Embryonic facial prominence (tissue), 1 donor: ENCODE measurements at regions not wholly inside any gene's neighbourhood (a gene's known extent, or its start where the extent isn't known, plus 50 kb on each side); places are given as distances from the start of the nearest gene placed in this dataset.

Experiments used
- DNase-seq: peaks from one replicate; pipeline ENCODE4 v3.0.0-alpha.2; 2016; ENCODE audit errors: extremely low spot score

DNA sequence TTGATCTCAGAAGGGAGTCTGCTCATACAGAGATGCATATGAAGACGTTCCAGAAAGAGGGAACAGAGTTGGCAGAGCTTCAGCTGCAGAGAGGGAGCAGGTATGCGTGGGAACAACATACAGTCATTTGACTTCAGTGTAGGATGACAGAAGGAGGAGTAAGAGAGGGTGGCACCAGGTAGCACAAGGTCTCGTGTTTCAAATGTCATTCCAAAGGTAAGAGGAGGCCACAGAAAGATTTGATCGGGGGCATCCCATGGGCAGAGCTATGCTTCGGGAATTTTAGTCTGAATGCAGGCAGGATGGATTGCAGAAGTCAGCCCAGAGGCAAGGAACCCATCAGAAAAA lies 367.1 kb downstream of the CDK5RAP2 start:
- DNase-seq = no peak

DNA sequence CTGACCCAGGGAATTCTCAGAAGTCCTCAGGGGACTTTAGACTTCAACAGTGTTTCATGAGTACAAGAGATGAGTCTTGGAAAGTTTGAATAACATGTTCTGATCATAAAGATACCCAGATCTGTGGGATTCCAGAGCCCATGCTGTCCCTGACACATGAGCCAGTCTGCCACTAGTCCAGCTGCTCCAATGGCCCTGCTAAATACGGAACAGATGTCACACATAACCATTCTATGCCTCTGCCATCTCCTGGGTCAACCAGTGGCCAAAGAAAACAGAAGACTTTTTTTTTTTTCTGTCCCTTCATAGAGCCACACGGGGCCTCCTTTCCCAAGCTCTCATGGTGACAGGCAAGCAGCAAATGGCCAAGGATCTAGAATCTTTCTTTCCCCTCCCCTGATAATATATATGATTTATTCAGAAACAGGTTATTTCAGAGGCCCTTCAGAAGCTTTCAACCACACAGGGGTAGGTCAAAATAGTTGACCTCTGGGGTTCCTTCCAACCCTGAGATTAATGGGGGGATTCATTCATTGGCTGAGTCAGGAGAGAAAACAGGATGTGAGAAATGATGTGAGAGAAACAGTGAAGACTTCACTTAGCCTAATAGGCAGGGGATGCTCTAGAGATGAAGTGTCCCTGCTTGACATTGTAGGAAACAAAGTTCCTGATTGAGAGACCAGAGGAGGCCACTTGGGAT lies 367.7 kb downstream of the CDK5RAP2 start:
- DNase-seq = no peak

DNA sequence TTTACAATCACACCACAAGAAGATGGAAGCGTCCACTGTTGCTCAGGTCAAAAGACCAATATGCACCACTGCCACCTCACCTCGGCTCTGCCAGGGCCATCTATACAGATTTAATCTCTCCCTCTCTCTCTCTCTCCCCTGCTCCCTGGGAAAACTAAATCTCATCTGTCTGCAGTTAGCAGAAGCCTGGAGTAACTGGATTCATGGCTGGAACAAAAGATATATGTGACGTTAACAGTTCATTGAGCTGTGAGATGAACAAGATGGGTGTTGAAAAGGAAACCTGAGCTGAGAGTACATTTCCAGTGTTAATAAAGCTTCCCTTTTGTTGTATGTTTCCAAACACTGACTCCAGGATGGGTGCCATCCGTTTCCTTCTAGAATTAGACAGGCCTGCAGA lies 369.7 kb downstream of the CDK5RAP2 start:
- DNase-seq = no peak

DNA sequence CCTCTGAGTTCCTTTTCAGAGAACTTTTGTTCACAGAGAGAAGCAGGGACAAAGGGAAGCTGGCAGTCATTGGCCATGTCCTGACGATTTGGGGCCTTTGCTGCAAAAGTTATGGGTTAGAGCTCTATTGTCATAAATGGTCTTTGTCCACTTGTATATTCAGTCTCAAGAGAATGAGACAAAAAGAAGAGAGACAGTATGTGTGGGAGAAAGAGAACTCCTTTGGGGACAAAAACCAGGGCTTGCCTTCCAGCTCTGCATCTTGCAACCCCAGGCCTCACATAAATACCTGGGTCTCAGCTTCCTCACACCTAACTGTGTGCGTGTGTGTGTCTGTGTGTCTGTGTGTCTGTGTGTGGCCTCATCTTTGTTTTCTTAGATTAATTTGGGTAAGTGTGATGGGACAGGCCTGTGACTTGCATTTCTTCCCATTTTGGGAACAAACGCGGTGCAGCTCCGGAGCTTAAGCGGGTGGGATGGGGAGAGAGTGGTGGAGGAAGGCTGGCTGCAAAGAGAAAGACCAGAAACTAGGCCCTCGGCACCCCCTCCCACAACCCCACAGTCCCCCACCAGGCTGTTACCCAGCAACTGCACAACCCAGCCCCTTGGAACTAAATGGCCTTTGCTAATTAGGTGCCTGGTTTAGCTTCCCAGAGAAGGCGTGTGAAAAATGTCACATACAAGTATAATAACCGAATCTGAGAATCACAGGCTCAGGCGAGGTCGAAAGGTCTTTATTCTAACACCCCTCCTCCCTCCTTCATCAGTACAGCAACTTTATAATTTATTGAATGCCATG lies 376.9 kb downstream of the CDK5RAP2 start:
- no peak for DNase-seq

DNA sequence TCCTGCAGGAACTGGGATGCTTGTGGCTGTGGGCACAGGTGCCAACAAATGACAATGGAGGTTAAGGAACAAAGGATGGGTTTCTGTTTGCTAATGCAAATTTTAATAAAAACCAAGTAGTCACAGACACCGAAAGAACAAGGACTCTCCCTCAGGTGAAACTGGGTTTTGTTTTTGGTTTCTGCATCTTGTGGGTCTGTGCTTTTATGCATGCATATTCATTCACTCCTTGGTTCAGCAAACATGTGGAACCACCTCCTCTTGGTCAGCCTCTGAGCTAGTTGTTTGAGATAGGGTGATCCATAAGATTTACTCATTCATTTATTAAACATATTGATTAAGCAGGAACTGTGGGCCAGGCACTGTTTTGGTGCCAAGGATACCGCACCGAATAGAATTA lies 381.9 kb downstream of the CDK5RAP2 start:
- DNase-seq = no peak

DNA sequence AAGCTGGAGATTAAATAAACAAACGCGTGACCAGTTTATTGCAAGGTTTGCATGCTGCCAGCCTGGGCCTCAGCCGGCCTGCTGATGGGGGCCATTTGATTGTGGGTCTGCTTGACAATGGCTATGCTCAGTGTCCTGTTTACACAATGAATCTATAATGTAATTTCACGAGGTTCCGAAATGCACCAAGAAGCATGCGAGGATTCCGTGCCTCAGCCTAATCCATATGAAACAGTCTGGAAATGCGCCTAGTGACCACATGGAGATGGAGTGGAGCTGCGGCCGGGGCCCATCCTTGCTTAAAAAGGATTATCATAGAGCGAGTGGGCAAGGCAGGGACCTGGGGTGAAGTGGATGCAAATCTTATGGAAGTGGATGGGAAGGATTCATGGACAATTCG lies 382.4 kb downstream of the CDK5RAP2 start:
- no peak for DNase-seq

DNA sequence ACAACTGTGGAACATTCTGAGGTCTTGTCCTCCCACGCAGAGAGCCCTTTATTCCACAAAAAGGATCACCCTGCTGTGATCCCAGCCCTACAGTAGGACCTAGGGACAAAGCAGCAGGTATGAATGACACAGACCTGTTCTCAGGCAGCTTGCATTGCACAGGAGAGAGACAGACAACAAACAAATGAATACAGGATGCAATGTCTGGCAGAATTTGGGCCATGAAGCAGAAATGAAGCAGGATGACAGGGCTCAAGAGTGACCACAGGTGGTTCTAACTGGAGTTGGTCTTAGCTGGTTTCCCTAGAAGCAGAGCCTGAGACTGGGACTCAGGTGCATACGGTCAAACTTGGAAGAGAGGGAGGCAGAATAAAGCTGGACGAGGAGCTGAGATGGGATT lies 388.8 kb downstream of the CDK5RAP2 start:
- no peak for DNase-seq

DNA sequence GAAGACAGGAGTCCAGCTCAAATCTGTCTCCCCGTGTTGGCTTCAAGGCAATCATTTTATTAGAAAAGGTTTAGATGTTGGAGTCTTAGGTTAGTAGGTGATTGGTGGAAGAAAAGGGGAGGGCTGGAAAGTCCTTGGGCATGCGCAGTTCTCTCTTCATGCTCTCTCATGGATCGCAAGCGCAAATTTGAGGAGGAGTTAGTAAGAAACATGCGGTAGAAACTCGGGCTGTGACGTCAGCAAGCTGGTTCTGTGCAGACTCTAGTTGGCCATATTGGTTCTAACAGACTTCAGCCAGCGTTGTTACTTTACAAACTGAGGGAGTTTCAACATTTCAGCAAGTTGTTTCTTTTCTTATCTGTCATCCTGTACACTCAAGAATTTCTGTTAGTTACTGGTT lies 392.2 kb downstream of the CDK5RAP2 start:
- DNase-seq = no peak

DNA sequence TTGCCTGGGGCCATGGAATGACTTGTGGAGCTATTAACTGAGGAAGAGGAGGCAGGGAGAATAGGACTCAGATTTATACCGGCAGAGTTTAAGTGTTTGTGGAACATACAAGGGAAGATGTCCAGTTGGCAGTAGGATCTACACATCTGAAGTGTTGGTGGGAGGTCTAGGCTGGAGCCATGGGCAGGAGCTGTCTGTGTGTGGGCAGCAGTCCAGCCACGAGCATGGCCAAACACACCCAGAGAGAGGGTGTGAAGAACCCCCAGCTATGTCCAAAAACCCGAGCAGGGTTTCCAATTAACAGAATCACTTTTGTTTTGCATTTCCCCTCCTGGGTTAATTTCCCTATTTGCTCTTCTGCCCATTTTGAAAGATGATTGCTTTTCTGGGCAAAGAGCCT lies 393.7 kb downstream of the CDK5RAP2 start:
- DNase-seq = no peak

DNA sequence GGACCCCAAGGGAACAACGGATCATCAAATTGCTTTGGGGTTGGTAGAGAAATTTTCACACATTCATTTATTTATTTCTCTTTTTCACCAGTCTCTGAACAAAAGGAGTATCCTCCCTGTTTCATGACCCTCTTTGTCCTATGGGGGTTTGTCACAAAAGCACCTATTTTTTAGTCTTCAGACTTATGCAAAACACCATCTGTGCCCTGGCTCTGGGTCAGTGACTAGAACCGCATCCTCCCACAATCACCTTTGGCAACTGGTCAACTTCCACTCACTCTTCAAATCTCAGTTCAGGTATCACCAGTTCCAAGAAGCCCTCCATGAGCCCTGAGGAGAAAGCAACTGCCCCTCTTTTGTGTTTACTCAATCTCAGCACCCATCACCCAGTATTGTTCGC lies 395.7 kb downstream of the CDK5RAP2 start:
- no peak for DNase-seq

DNA sequence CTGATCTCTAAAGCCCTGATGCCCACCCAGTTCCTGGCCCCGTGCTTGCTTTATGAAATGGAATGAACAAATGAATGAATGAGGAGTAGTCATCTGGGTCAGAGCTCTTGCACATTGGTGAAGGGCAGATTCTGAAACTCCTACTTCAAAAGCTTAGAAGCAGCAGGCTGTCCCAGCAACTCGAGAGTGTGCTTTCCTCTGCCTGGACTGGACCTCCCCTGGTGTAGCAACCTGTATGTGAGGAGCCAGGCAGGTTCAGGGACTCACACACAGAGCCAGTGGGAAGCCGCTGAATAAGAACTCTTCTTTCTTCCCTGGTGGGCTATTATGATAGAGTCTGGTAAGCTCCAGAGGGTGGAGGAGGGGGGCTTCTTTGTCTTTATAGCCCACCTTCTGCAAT lies 396.4 kb downstream of the CDK5RAP2 start:
- DNase-seq = no peak

DNA sequence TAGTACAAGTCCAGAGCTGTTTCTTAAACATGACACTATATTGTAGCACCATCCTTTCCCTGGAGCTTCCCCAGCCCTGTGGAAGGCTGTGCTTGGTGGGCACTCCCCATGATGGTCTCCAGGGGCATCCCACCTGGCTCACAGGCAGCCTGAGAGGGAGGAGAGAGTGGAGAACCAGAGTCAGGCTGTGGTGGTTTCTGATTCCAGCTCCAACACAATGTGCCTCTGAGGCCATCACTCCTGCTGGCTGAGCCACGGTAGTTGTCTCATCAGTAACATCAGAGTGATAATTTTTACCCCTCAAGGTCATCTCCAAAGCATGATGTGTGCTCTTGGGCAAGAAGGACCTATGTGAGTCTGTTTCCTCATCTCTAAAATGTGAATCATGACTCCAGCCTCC lies 398.0 kb downstream of the CDK5RAP2 start:
- DNase-seq = no peak

DNA sequence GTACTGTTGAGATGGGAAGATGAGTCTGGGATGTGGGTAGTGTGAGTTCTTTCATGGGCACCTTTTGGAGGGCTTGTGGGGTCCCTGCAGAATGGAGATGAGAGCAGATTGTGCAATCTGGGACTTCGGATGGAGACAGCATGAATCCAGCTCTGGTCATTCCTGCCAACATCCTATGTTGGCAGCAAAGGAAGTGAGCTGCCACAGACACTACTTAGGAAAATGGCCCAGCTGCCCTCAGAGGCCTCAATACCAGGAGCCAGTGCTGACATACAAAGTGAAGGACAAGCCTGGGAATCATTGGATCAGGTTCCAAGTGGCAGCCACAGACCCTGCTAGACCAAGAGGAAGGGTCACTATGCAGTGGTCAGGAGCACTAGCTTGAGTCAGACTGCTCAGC lies 402.8 kb downstream of the CDK5RAP2 start:
- DNase-seq = no peak

DNA sequence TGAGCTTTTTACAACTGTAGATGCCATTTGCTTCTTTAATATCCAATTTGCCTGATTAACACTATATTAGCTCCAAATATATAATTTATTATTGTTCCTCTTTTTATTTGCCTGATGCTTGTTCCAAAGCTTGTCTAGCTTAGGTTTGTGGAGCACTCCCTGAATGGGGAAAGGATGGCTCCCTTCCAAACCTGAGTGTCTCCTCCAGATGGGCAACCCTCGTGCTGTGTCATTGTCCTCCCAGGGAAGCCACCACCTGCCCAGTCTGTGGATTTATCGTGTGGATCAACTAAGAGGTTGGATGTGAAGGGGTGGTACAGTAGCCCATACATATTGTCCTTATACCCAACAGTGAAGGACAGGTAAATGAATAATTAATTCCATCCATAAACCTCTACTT lies 404.9 kb downstream of the CDK5RAP2 start:
- DNase-seq = no peak

DNA sequence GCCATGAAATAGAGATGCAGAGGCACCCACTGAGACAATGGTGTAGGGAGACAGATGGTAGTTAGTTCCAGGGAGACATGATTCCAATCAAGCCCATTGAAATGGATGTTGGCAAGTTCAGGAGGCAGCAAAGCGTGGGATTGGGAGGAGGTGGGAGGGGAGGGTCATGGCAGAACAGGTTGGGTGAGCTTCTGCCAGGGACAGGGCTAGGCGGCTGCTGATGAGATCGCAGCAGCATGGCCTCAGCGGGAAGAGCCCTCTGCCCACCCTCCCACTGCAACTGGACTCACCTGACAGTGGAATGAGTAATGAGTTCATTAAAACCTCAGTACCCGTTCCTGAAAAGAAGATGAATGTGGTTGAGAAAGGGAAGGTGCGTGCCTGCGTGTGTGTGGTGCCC lies 418.2 kb downstream of the CDK5RAP2 start:
- DNase-seq = no peak

DNA sequence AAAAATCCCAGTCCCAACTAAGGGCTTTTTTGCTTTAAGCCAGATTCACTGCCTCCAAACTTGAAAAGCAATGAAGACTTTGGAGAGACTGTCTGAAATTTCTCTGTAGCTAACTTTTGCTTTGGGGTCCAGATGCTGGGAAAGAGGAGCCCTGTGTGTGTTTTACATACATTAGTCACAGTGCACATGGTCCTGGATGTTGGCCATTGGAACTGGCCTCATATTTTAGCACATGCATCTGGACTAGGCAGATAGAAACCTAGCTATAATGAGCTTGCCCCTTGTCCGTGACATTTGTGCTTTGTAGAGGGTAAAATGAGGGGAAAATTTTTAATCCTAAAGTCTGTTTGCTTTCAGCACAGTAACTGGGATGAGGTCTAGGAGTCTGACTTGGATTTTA lies 421.7 kb downstream of the CDK5RAP2 start:
- no peak for DNase-seq

DNA sequence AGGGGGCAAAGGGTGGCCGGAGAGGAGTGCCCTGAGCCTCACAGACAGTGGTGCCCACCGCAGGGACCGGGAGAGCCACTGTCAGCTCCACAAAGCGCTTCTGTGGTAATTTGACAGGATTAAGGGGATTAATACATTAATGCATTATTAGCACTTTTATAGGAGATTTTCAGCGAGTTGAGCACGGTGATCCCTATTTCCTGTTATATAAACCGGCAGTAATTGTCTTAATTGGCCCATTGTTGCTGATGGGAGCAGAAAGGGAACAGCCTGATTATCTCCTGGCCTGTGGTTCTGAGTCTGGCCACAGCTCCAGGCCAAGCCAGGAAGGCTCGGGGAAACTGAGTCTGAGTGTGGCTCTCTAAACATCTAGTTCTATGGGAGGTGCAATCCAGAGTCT lies 423.6 kb downstream of the CDK5RAP2 start:
- no peak for DNase-seq

DNA sequence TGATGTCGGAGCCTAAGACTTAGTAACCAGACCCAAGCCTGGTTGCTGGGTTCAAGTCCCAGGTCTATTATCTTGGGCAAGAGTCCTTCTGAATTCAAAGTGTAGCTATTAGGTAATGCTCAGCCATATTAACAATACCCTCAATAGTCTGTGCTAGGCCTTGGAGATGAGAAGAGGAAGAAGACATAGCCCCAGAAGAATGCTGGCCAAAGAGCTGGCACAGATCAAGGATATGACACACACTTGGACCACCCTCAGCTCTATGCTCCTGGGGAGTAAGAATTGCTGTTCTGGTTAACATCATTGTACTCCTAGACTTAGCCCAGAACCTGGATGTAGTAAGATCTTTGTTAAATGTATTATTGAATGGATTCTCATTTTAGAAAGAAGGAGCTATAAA lies 426.7 kb downstream of the CDK5RAP2 start:
- DNase-seq = no peak

DNA sequence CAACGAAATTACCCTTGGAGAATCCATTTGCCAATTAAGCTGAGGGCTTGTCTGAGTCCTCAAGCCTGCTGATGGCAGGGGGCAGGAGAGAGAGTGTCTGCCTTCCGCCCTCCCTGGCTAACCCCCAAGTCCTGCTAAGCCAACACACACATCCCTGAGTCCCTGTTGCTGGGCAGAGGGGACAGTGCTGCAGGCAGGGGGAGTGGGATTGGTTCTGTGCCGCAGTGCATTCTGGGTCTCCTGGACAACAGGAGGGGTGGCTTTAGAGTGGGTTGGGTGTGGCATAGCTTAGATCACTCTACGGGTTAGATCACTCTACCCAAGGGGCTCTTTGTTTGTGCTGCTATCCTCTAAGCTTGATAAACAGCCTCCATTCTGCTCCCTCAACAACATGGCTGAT lies 427.7 kb downstream of the CDK5RAP2 start:
- DNase-seq = no peak

DNA sequence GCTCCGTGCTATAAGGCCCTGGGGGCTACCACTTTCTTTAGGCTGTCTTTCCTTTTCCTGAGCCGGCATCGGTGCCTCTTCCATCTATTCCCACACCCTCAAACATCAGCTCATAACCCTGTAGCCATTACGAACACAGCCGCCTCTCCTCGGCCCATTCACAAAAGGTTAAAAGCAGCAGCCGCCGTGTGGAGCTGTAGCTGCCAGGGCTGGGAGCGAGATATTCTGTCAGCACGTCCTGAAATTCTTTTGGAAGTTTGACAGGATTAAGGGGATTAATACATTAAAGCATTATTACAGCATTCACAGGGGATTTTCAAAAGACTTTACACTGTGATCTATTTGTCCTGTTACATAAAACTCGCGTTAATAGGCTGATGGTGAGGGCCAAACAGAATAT lies 428.2 kb downstream of the CDK5RAP2 start:
- no peak for DNase-seq

DNA sequence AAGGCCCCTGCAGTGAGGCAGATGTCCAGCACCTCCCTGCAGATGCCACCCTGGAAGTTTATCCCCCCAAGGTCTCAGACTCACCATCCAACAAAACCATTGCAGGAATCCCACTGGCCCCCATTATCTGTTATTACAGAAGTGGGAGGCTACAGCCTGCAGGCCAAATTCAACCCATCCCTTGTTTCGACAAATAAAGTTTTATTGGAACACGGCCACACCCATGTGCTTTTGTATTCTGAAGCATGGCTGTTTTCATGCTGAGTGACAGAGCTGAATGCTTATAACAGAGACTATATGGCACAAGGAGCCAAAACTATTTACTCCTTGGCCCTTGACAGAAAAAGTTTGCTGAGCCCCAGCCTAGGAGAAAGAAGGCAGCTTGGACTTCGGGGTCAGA lies 428.8 kb downstream of the CDK5RAP2 start:
- DNase-seq = no peak

DNA sequence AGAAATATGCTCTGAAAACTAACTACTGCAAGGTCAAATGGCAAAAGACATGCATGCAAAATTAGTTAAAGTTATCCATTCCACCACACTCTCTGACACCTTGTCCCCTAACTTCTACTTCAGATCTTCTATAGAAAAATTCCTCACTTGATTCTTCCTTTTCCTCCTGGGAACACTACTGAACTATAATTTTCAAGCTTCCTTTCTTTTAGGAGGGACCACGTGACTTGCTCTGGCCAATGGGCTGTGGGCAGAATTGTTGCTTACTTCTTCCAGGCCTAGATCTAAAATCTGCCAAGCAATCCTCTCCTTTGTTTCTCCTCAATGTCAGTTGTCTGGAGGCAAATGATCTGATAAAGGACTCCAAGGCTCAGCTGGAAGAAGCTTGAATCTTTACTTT lies 441.0 kb downstream of the CDK5RAP2 start:
- DNase-seq = no peak

DNA sequence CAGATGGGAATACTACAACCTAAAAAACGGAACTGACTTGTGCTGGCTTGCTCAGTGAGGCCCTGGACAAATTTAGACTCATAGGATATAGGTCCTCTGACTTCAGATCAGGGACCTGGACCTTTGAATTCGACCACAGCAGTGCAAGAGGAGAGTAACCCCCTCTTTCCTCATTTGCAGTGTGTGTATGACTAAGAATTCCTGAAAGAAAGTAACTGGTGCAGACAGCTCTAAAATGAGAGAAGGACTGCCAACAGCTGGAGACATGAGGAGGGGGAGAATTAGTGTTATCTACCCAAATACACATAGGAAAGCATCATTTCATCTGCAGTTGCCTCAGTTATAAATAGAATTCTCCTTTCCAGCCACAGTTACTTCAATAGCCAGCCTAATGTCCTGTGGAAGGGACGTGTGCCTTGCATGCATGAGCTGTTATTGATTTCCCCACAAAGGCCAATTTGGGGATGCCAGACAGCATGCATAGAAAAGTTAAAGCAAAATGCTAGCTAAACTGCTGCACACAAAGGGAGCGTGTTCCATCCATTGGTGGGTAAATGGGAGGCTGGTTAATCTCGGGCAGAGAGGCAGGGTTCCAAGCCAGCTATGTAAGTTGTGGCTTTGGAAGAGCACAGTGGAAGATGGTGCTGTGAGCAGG lies 442.7 kb downstream of the CDK5RAP2 start:
- no peak for DNase-seq
